Aorta (tissue), 5 donors: ENCODE measurements at regions not wholly inside any gene's neighbourhood (a gene's known extent, or its start where the extent isn't known, plus 50 kb on each side); places are given as distances from the start of the nearest gene placed in this dataset.

ENCODE experiments used
- ATAC-seq: fragments of 200-7000 bp; cut with Tn5 transposase; one replicate; pipeline ENCODE4 v1.9.1; 2022; ENCODE audit warnings: moderate library complexity; ENCODE audit not compliant: low FRiP score
- DNase-seq, 2 donors: peaks; one replicate each; pipeline ENCODE4 v3.0.0-alpha.2; 2020
- H3K27ac ChIP-seq, 2 donors: one replicate each; pipeline ENCODE4 v1.5.1; 2013; ENCODE audit warnings: low read length in 2 of 2, mild to moderate bottlenecking in 2 of 2, moderate library complexity in 2 of 2, control low read depth in 1 of 2, inconsistent platforms in 1 of 2, low read depth in 1 of 2
- H3K27me3 ChIP-seq, 2 donors: one replicate each; pipeline ENCODE4 v1.6.1; 2013; ENCODE audit warnings: control low read depth in 1 of 2, low read length in 1 of 2, mild to moderate bottlenecking in 1 of 2, moderate library complexity in 1 of 2; ENCODE audit not compliant: insufficient read depth in 2 of 2, control insufficient read depth in 1 of 2
- H3K36me3 ChIP-seq, 2 donors: one replicate each; pipeline ENCODE4 v1.6.1; 2013; ENCODE audit warnings: control low read depth in 1 of 2, low read length in 1 of 2, mild to moderate bottlenecking in 1 of 2; ENCODE audit not compliant: insufficient read depth in 2 of 2, control insufficient read depth in 1 of 2
- H3K4me1 ChIP-seq, 2 donors: one replicate each; pipeline ENCODE4 v1.6.1; 2013; ENCODE audit warnings: low read length in 2 of 2, control low read depth in 1 of 2, mild to moderate bottlenecking in 1 of 2, moderate library complexity in 1 of 2; ENCODE audit not compliant: insufficient read depth in 2 of 2, control insufficient read depth in 1 of 2
- H3K4me3 ChIP-seq, 2 donors: one replicate each; pipeline ENCODE4 v1.5.1; 2013; ENCODE audit warnings: low read length in 2 of 2, control low read depth in 1 of 2, mild to moderate bottlenecking in 1 of 2
- H3K9me3 ChIP-seq: one replicate; pipeline ENCODE4 v1.6.1; 2013; ENCODE audit warnings: mild to moderate bottlenecking, low read length; ENCODE audit not compliant: control insufficient read depth
- WGBS, 2 donors: extraction: QIAGEN DNeasy Blood & Tissue Kit; methylation state at CpG; one replicate each; pipeline ENCODE4 v1.1.7; 2013; 5-methylcytosine and 5-hydroxymethylcytosine counted together
- intact Hi-C, 2 donors: fragments of 100-400 bp; cut with DNase I; formaldehyde crosslinking; loops; one replicate each; pipeline versions ENCODE4 v1.14.2 to v1.15.0; 2022
- donor health status: healthy with polysubstance abuse.
- donor health status: Bipolar disorder and iron deficiency.
- donor health status: DM: no; HTN: no; CAD: no.
- donor health status: DM: no; HTN: no; CAD: no.
- donor health status: DM: yes; HTN: yes; CAD: no.

- H3K27me3 ChIP-seq, result no peaks in the 10 kb centered on the region
- intact Hi-C loops, result no loop called here
- H3K27ac ChIP-seq, result no peak overlapping the region
- DNase-seq (no peak), ATAC-seq (no peak)
- H3K9me3 ChIP-seq, result no peaks in the 10 kb centered on the region
- H3K4me1 ChIP-seq, result no peaks in the 10 kb centered on the region
- no peak overlapping the region for H3K4me3 ChIP-seq
- H3K36me3 ChIP-seq, result no peaks in the 10 kb centered on the region
Observed at GRCh38 chr4:65265526-65265925, 404.8 kb downstream of the EPHA5 start.

DNA sequence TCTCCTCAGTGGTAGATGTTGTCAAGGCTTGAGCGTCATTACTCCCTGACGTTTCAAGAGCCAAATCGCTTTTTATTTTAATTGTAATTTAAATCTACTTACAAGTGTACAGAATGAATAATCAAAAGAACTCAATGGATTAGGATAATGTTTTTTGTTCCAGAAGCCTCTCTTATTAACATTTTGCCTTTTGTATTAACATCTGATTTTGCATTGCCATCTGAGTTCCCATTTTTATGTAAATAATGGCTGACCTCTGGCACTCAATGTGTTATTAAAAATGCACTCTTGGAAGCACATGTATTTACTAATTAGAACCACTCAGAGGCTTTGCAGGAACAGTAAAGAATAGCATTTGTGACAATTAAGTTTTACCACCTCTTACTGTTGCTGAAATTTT, 411.0 kb downstream of the EPHA5 start:
- Histone ChIP-seq H3K27me3 (no peaks in the 10 kb centered on the region), H3K27ac (no peak overlapping the region), H3K4me1 (no peaks in the 10 kb centered on the region), H3K4me3 (no peak overlapping the region), H3K9me3 (no peaks in the 10 kb centered on the region), H3K36me3 (no peaks in the 10 kb centered on the region)
- 45 to 48% methylated on average over 3 of the region's 3 CpGs for whole genome bisulfite sequencing, 2 donors
- intact Hi-C loops, result no loop called here
- ATAC-seq (no peak), DNase-seq (no peak)

DNA sequence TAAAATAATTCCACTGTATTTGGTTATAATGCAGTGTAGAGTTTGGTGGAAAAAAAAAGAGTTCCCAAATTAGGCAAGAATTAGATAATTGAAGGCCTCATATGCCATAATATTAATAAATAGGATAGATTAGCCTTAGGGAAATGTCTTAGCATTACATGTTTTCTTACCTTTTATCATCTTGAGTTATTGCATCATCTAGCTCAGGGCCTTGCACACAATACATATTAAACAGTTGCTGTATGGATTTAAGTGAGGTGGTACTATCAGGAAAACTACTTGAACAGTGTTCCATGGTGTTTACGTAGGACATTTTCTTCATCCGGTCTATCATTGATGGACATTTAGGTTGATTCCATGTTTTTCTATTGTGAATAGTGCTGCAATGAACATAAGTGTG, 419.4 kb downstream of the EPHA5 start:
- DNase-seq (no peak), ATAC-seq (no peak)

GRCh38 chr4:65249111-65249510, 421.2 kb downstream of the EPHA5 start:
- Histone ChIP-seq H3K4me3 (no peak overlapping the region), H3K27ac (no peak overlapping the region), H3K4me1 (no peaks in the 10 kb centered on the region), H3K36me3 (no peaks in the 10 kb centered on the region), H3K9me3 (no peaks in the 10 kb centered on the region), H3K27me3 (no peaks in the 10 kb centered on the region)
- intact Hi-C loops, result no loop called here
- ATAC-seq (no peak), DNase-seq (no peak)

More for the DNA sequence above, 419.4 kb downstream of the EPHA5 start:
- Histone ChIP-seq H3K27me3 (no peaks in the 10 kb centered on the region), H3K4me3 (no peak overlapping the region), H3K9me3 (no peaks in the 10 kb centered on the region), H3K36me3 (no peaks in the 10 kb centered on the region), H3K4me1 (no peaks in the 10 kb centered on the region), H3K27ac (no peak overlapping the region)
- WGBS, 2 donors, result 96 to 98% methylated on average over 2 of the region's 2 CpGs
- intact Hi-C loops, result no loop called here

- DNase-seq (no peak), ATAC-seq (no peak)
- no peak overlapping the region for H3K27ac ChIP-seq
- no peaks in the 10 kb centered on the region for H3K4me1 ChIP-seq
- no peaks in the 10 kb centered on the region for H3K27me3 ChIP-seq
- WGBS, 2 donors, result 69 to 71% methylated on average over 16 of the region's 16 CpGs
- intact Hi-C loops, result no loop called here
- no peak overlapping the region for H3K4me3 ChIP-seq
- H3K36me3 ChIP-seq, result no peaks in the 10 kb centered on the region
- H3K9me3 ChIP-seq, result no peaks in the 10 kb centered on the region
Observed at GRCh38 chr4:65242156-65242846, 428.0 kb downstream of the EPHA5 start.

DNA sequence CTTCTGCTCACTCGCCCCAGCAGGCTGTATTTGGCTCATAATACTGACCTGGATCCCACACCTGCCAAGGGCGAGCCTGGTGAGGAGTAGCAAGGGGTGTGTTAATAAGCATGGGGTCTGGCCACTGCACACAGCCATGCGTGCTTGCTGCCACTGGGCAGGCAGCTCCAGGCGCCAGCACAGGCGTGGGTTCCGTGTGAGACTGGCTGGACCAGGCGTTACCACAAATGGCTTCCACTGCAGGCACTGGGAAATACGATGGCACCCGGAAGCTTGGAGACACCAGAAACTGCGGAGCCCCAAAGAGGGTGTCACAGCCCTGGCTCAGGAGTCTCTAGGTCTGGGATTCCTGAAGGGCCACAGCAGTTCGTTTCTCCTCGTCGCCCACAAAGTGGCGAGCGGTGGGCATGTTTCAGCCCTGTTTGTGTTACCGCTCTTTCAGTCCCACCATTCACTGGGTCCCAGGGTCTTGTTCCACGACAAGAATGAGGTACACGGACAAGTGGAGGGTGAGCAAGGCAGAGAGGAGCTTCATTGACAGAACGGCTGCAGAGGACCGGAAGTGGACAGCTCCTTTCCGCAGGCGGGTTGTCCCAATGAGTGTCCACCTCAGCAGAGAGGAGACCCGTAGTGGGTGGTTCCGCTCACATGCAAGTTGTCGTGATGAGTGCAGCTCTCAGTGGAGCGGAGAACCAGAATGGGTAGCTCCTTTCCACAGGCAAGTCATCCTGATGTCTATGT, 428.9 kb downstream of the EPHA5 start:
- WGBS, 2 donors, result 96% methylated on average over 26 of the region's 26 CpGs
- Histone ChIP-seq H3K27ac (no peak overlapping the region), H3K9me3 (no peaks in the 10 kb centered on the region), H3K4me3 (no peak overlapping the region), H3K36me3 (no peaks in the 10 kb centered on the region), H3K4me1 (no peaks in the 10 kb centered on the region), H3K27me3 (no peaks in the 10 kb centered on the region)
- intact Hi-C loops, result no loop called here
- ATAC-seq, result no peak
- no peak for DNase-seq

- no peak for ATAC-seq
- H3K27ac ChIP-seq, result no peak overlapping the region
- H3K9me3 ChIP-seq, result no peaks in the 10 kb centered on the region
- intact Hi-C loops, result no loop called here
- H3K4me3 ChIP-seq, result no peak overlapping the region
- H3K36me3 ChIP-seq, result no peaks in the 10 kb centered on the region
- H3K4me1 ChIP-seq, result no peaks in the 10 kb centered on the region
- 85 to 92% methylated on average over 2 of the region's 2 CpGs for WGBS, 2 donors
- DNase-seq, result no peak
- H3K27me3 ChIP-seq, result no peaks in the 10 kb centered on the region
Observed at GRCh38 chr4:65234061-65234460, 436.2 kb downstream of the EPHA5 start.

GRCh38 chr4:65227628-65228027, 442.7 kb downstream of the EPHA5 start:
- ATAC-seq, result no peak
- no peak overlapping the region for H3K4me3 ChIP-seq
- DNase-seq, result no peak
- H3K36me3 ChIP-seq, result no peaks in the 10 kb centered on the region
- H3K4me1 ChIP-seq, result no peaks in the 10 kb centered on the region
- intact Hi-C loops, result no loop called here
- H3K9me3 ChIP-seq, result no peaks in the 10 kb centered on the region
- no peaks in the 10 kb centered on the region for H3K27me3 ChIP-seq
- H3K27ac ChIP-seq, result no peak overlapping the region

DNA sequence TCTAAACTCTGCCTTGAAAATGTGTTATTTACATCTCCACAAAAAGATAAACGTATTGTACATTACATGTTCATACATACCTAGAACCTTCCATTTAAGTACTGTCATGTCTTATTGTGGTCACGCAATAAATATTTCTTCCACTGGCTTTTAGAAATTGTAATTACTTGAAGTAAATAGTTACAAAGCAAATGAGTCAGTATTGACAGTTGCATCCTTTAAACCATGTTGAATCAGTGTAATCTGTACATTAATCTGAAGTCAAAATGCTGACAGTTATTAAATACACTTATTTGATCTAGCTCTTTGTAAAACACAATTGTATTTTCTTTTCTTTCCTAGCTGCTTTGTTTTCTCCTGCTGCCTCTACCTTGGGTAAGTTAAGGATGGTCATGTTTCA, 446.7 kb downstream of the EPHA5 start:
- Histone ChIP-seq H3K4me3 (no peak overlapping the region), H3K36me3 (no peaks in the 10 kb centered on the region)
- WGBS, 2 donors, result 87 to 88% methylated on average over 2 of the region's 2 CpGs

More for the DNA sequence above, 446.7 kb downstream of the EPHA5 start:
- ATAC-seq, result no peak
- Histone ChIP-seq H3K9me3 (no peaks in the 10 kb centered on the region), H3K27ac (no peak overlapping the region), H3K4me1 (no peaks in the 10 kb centered on the region), H3K27me3 (no peaks in the 10 kb centered on the region)
- intact Hi-C loops, result no loop called here
- DNase-seq, result no peak
